ENCODE measurements at regions not wholly inside any gene's neighbourhood (a gene's known extent, or its start where the extent isn't known, plus 50 kb on each side); places are given as distances from the start of the nearest gene placed in this dataset.

- no peak for DNase-seq (ENCODE audit: low read depth, low spot score)
- TF ChIP-seq CTCF (conservative IDR thresholded peaks at IDR 0.05): no peak
- no peak overlapping the region for H3K4me3 Mint-ChIP-seq
- peaks cover 7% of the 10 kb centered on the region for H3K9me3 Mint-ChIP-seq
- H3K4me1 Mint-ChIP-seq: no peaks in the 10 kb centered on the region
- peaks cover 4% of the 10 kb centered on the region for H3K36me3 Mint-ChIP-seq (ENCODE audit: low read depth)
- no peak overlapping the region for H3K27ac Mint-ChIP-seq (ENCODE audit: unreplicated experiment)
- no peaks in the 10 kb centered on the region for H3K27me3 Mint-ChIP-seq (ENCODE audit: low read depth)
Observed at GRCh38 chr4:28636971-28637370, 1776.3 kb downstream of the STIM2 start.

GRCh38 chr4:28639747-28640146 lies 1779.1 kb downstream of the STIM2 start:
- TF ChIP-seq CTCF (conservative IDR thresholded peaks at IDR 0.05): no peak
- H3K4me3 Mint-ChIP-seq: no peak overlapping the region
- H3K4me1 Mint-ChIP-seq: no peaks in the 10 kb centered on the region
- no peaks in the 10 kb centered on the region for H3K36me3 Mint-ChIP-seq (ENCODE audit: low read depth)
- DNase-seq (ENCODE audit: low read depth, low spot score): no peak
- H3K27ac Mint-ChIP-seq (ENCODE audit: unreplicated experiment): no peak overlapping the region
- no peaks in the 10 kb centered on the region for H3K27me3 Mint-ChIP-seq (ENCODE audit: low read depth)
- H3K9me3 Mint-ChIP-seq: no peaks in the 10 kb centered on the region

- no peaks in the 10 kb centered on the region for H3K4me1 Mint-ChIP-seq
- TF ChIP-seq CTCF (conservative IDR thresholded peaks at IDR 0.05): no peak
- H3K27me3 Mint-ChIP-seq (ENCODE audit: low read depth): no peaks in the 10 kb centered on the region
- H3K4me3 Mint-ChIP-seq: no peak overlapping the region
- H3K9me3 Mint-ChIP-seq: peaks cover 3% of the 10 kb centered on the region
- no peak for DNase-seq (ENCODE audit: low read depth, low spot score)
- no peaks in the 10 kb centered on the region for H3K36me3 Mint-ChIP-seq (ENCODE audit: low read depth)
- no peak overlapping the region for H3K27ac Mint-ChIP-seq (ENCODE audit: unreplicated experiment)
Observed at GRCh38 chr4:28654618-28655017, 1794.0 kb downstream of the STIM2 start.

GRCh38 chr4:28665306-28665705 lies 1804.7 kb downstream of the STIM2 start:
- Mint-ChIP-seq H3K36me3 (ENCODE audit: low read depth) (no peaks in the 10 kb centered on the region), H3K4me1 (no peaks in the 10 kb centered on the region), H3K9me3 (no peaks in the 10 kb centered on the region), H3K27ac (ENCODE audit: unreplicated experiment) (no peak overlapping the region), H3K4me3 (no peak overlapping the region), H3K27me3 (ENCODE audit: low read depth) (no peaks in the 10 kb centered on the region)
- no peak for DNase-seq (ENCODE audit: low read depth, low spot score)
- TF ChIP-seq CTCF (conservative IDR thresholded peaks at IDR 0.05): no peak

- Mint-ChIP-seq H3K4me1 (no peaks in the 10 kb centered on the region), H3K9me3 (no peaks in the 10 kb centered on the region), H3K27ac (ENCODE audit: unreplicated experiment) (no peak overlapping the region), H3K4me3 (no peak overlapping the region), H3K27me3 (ENCODE audit: low read depth) (no peaks in the 10 kb centered on the region), H3K36me3 (ENCODE audit: low read depth) (no peaks in the 10 kb centered on the region)
- no peak for TF ChIP-seq CTCF (conservative IDR thresholded peaks at IDR 0.05)
- DNase-seq (ENCODE audit: low read depth, low spot score): no peak
Observed at GRCh38 chr4:28675582-28675981, 1814.9 kb downstream of the STIM2 start.

- H3K36me3 Mint-ChIP-seq (ENCODE audit: low read depth): no peaks in the 10 kb centered on the region
- peaks cover 2% of the 10 kb centered on the region for H3K4me1 Mint-ChIP-seq
- no peak for TF ChIP-seq CTCF (conservative IDR thresholded peaks at IDR 0.05)
- H3K27ac Mint-ChIP-seq (ENCODE audit: unreplicated experiment): no peak overlapping the region
- no peaks in the 10 kb centered on the region for H3K9me3 Mint-ChIP-seq
- DNase-seq (ENCODE audit: low read depth, low spot score): no peak
- H3K27me3 Mint-ChIP-seq (ENCODE audit: low read depth): no peaks in the 10 kb centered on the region
- no peak overlapping the region for H3K4me3 Mint-ChIP-seq
Observed at GRCh38 chr4:28677808-28678207, 1817.2 kb downstream of the STIM2 start.

Data from neural crest cell (in vitro differentiated cells).